ENCODE measurements at regions not wholly inside any gene's neighbourhood (a gene's known extent, or its start where the extent isn't known, plus 50 kb on each side); places are given as distances from the start of the nearest gene placed in this dataset.
A peak's percentile ranks its signal among the peaks of the same experiment; 100 is the strongest.

- TF ChIP-seq POLR2AphosphoS5 (IDR thresholded peaks at IDR 0.05; ENCODE audit: low read depth) = no peak
- no peak for TF ChIP-seq ZNF462 (CRISPR knock-in tag; IDR thresholded peaks at IDR 0.05)
- no peak for TF ChIP-seq EZH2 (IDR thresholded peaks at IDR 0.05; ENCODE audit: low read depth, unreplicated experiment)
These were observed 1354.7 kb upstream of the LRRTM3 start (continued) for GRCh38 chr10:65571011-65571570.

GRCh38 chr10:65581426-65582026 is 1344.3 kb upstream of the LRRTM3 start:
- no peak overlapping the region for H2AFZ ChIP-seq
- ATAC-seq (no peak), DNase-seq (ENCODE audit: low spot score) (peak; percentile 54)
- Mint-ChIP-seq H3K4me3 (no peak overlapping the region), H3K9me3 (peaks cover 41% of the 10 kb centered on the region), H3K36me3 (ENCODE audit: low read depth) (peaks cover 64% of the 10 kb centered on the region), H3K4me1 (no peaks in the 10 kb centered on the region), H3K27ac (no peak overlapping the region), H3K27me3 (ENCODE audit: insufficient read depth, low read depth, poor library complexity) (peaks cover 7% of the 10 kb centered on the region)
- no peaks in the 10 kb centered on the region; the same call in 1 of the 2 replicates for H3K79me2 ChIP-seq (replicated peaks; ENCODE audit: insufficient read depth)
- no peaks in the 10 kb centered on the region for H3F3A ChIP-seq (replicated peaks; ENCODE audit: low read depth)
- no peaks in the 10 kb centered on the region for H3K27me3 ChIP-seq (ENCODE audit: insufficient read depth)
- no peaks in the 10 kb centered on the region for H4K20me1 ChIP-seq (replicated peaks; ENCODE audit: insufficient read depth)
- peaks cover 28% of the 10 kb centered on the region for H3K36me3 ChIP-seq (ENCODE audit: insufficient read depth)
- H3K9me2 ChIP-seq (ENCODE audit: insufficient read depth) = no peaks in the 10 kb centered on the region
- H3K4me3 ChIP-seq = no peak overlapping the region
- H3K27ac ChIP-seq (ENCODE audit: low read depth) = no peak overlapping the region
- H3K4me1 ChIP-seq (ENCODE audit: insufficient read depth) = no peaks in the 10 kb centered on the region
- H3K4me2 ChIP-seq = no peak overlapping the region
- TF ChIP-seq ZNF331 (CRISPR knock-in tag; IDR thresholded peaks at IDR 0.05; ENCODE audit: low read depth) = no peak
- no peak for TF ChIP-seq CTCF (conservative IDR thresholded peaks at IDR 0.05; ENCODE audit: low read depth in 2 of 2)
- no peak for TF ChIP-seq ZNF114 (CRISPR knock-in tag; IDR thresholded peaks at IDR 0.05)
- no peak for TF ChIP-seq EZH2 (IDR thresholded peaks at IDR 0.05; ENCODE audit: low read depth, unreplicated experiment)
- TF ChIP-seq EZH2phosphoT487 (IDR thresholded peaks at IDR 0.05; ENCODE audit: unreplicated experiment) = no peak
- no peak for TF ChIP-seq CREB1 (CRISPR knock-in tag; IDR thresholded peaks at IDR 0.05; ENCODE audit: low read depth)
